Liver (tissue), 8 donors: ENCODE measurements at regions not wholly inside any gene's neighbourhood (a gene's known extent, or its start where the extent isn't known, plus 50 kb on each side); places are given as distances from the start of the nearest gene placed in this dataset.

Source experiments
- DNase-seq: peaks from one replicate; pipeline ENCODE4 v3.0.0-alpha.2; 2017; ENCODE audit warnings: low spot score
- H3K27ac ChIP-seq, 2 donors: one replicate each; pipeline ENCODE4 v1.7.0; 2013; ENCODE audit warnings: inconsistent platforms in 2 of 2, low read length in 2 of 2, control low read depth in 1 of 2, low read depth in 1 of 2, mild to moderate bottlenecking in 1 of 2
- H3K27me3 ChIP-seq, 4 donors: one replicate each; pipeline versions ENCODE4 v1.6.1 to v1.7.0; 2013; ENCODE audit warnings: low read length in 3 of 4, inconsistent platforms in 1 of 4, mild to moderate bottlenecking in 1 of 4, moderate library complexity in 1 of 4; ENCODE audit not compliant: control insufficient read depth in 4 of 4, insufficient read depth in 4 of 4
- H3K36me3 ChIP-seq, 4 donors: one replicate each; pipeline versions ENCODE4 v1.6.1 to v1.7.0; 2013; ENCODE audit warnings: low read length in 3 of 4, mild to moderate bottlenecking in 3 of 4, low read depth in 1 of 4, moderate library complexity in 1 of 4; ENCODE audit not compliant: control insufficient read depth in 4 of 4, insufficient read depth in 3 of 4
- H3K4me1 ChIP-seq, 4 donors: one replicate each; pipeline versions ENCODE4 v1.6.1 to v1.7.0; 2013; ENCODE audit warnings: low read length in 3 of 4, mild to moderate bottlenecking in 3 of 4, moderate library complexity in 1 of 4; ENCODE audit not compliant: control insufficient read depth in 4 of 4, insufficient read depth in 4 of 4
- H3K4me3 ChIP-seq, 3 donors: one replicate each; pipeline versions ENCODE4 v1.6.1 to v1.7.0; 2013; ENCODE audit warnings: low read length in 3 of 3, control low read depth in 1 of 3, low read depth in 1 of 3, mild to moderate bottlenecking in 1 of 3
- H3K9ac ChIP-seq, 2 donors: one replicate each; pipeline ENCODE4 v1.7.0; 2013; ENCODE audit warnings: low read length in 2 of 2, mild to moderate bottlenecking in 2 of 2, moderate library complexity in 2 of 2, control low read depth in 1 of 2, low read depth in 1 of 2
- H3K9me3 ChIP-seq, 4 donors: one replicate each; pipeline versions ENCODE4 v1.6.1 to v1.7.0; 2013; ENCODE audit warnings: low read length in 3 of 4; ENCODE audit not compliant: control insufficient read depth in 4 of 4
- EGR1 ChIP-seq, 2 donors: IDR thresholded peaks; 2 replicates each; pipeline ENCODE4 v1.6.1; 2016 to 2018; ENCODE audit warnings: antibody characterized with exemption in 2 of 2, low read depth in 2 of 2
- FOXA2 ChIP-seq: IDR thresholded peaks from 2 replicates; pipeline ENCODE4 v1.6.1; 2016; ENCODE audit warnings: antibody characterized with exemption
- GABPA ChIP-seq, 2 donors: IDR thresholded peaks in 1 of 2; conservative IDR thresholded peaks in 1 of 2; 2 replicates each; pipeline ENCODE4 v1.6.1; 2016; ENCODE audit warnings: antibody characterized with exemption in 2 of 2, mild to moderate bottlenecking in 1 of 2, moderate library complexity in 1 of 2
- HNF4A ChIP-seq, 2 donors: conservative IDR thresholded peaks; 2 replicates each; pipeline ENCODE4 v1.6.1; 2016; ENCODE audit warnings: antibody characterized with exemption in 2 of 2, mild to moderate bottlenecking in 2 of 2
- JUND ChIP-seq, 2 donors: IDR thresholded peaks; 2 replicates each; pipeline ENCODE4 v1.6.1; 2016; ENCODE audit warnings: antibody characterized with exemption in 2 of 2
- NR2F2 ChIP-seq: IDR thresholded peaks from 2 replicates; pipeline ENCODE4 v1.6.1; 2016; ENCODE audit warnings: antibody characterized with exemption
- RAD21 ChIP-seq, 2 donors: IDR thresholded peaks; 2 replicates each; pipeline ENCODE4 v1.6.1; 2016; ENCODE audit warnings: antibody characterized with exemption in 2 of 2, mild to moderate bottlenecking in 2 of 2
- RXRA ChIP-seq, 2 donors: IDR thresholded peaks; 2 replicates each; pipeline ENCODE4 v1.6.1; 2017 to 2018; ENCODE audit warnings: antibody characterized with exemption in 2 of 2, mild to moderate bottlenecking in 1 of 2
- SP1 ChIP-seq: IDR thresholded peaks from 2 replicates; pipeline ENCODE4 v1.6.1; 2018; ENCODE audit warnings: antibody characterized with exemption, mild to moderate bottlenecking
- TAF1 ChIP-seq: conservative IDR thresholded peaks from 2 replicates; pipeline ENCODE4 v1.6.1; 2016; ENCODE audit warnings: antibody characterized with exemption, mild to moderate bottlenecking
- YY1 ChIP-seq: IDR thresholded peaks from 2 replicates; pipeline ENCODE4 v1.6.1; 2016; ENCODE audit warnings: antibody characterized with exemption, mild to moderate bottlenecking
- WGBS: extraction: QIAGEN DNeasy Blood & Tissue Kit; methylation state at CpG from one replicate; pipeline ENCODE4 v1.1.7; 2013; 5-methylcytosine and 5-hydroxymethylcytosine counted together
- TF ChIP-seq, protein P1 (sequence below): IDR thresholded peaks from 2 replicates; pipeline ENCODE4 v1.6.1; 2016; ENCODE audit warnings: antibody characterized with exemption
- TF ChIP-seq, protein P2 (sequence below): IDR thresholded peaks from 2 replicates; pipeline ENCODE4 v1.6.1; 2016; ENCODE audit warnings: antibody characterized with exemption
- TF ChIP-seq, protein P3 (sequence below): fragments of 150-350 bp; IDR thresholded peaks from 2 replicates; pipeline ENCODE4 v1.5.1; 2017; ENCODE audit warnings: improper control_type of control experiment, low read depth, low read length; ENCODE audit not compliant: missing input control
- TF ChIP-seq, protein P4 (sequence below): IDR thresholded peaks from 2 replicates; pipeline ENCODE4 v1.6.1; 2016; ENCODE audit warnings: antibody characterized with exemption, mild to moderate bottlenecking
- donor health status: healthy.
- donor health status: healthy.
- donor health status: healthy.
- donor health status: healthy.
- donor health status: healthy.

DNA sequence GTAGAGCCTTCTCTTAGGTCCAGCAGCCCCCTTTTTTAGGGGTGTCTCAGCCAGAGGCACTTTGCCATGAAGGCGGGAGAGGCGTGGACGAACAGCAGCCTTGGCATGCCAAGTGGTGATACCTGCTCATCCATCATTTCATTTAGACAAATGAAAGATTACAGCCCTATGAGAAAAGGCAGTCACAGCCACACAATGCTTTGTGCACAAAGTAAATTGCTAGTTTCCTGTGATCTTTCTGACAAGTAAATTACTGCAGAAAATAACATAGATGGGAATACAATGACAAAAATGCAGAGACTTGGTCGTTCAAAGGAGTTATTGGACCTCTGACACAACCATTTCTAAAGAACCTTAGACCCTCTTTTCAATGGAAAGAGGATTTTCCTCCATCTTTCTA lies 94.9 kb downstream of the RND3 start:
- Histone ChIP-seq H3K4me3 (no peak overlapping the region), H3K9me3 (no peaks in the 10 kb centered on the region), H3K27ac (no peak overlapping the region), H3K27me3 (no peaks in the 10 kb centered on the region), H3K36me3 (no peaks in the 10 kb centered on the region), H3K4me1 (no peaks in the 10 kb centered on the region), H3K9ac (no peak overlapping the region)
- 74% methylated on average over 4 of the region's 4 CpGs for WGBS
- DNase-seq: no peak
- TF ChIP-seq, protein P1, sequence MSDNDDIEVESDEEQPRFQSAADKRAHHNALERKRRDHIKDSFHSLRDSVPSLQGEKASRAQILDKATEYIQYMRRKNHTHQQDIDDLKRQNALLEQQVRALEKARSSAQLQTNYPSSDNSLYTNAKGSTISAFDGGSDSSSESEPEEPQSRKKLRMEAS: no peak
- no peak for TF ChIP-seq YY1
- TF ChIP-seq SP1: no peak
- no peak for TF ChIP-seq HNF4A (conservative IDR thresholded peaks at IDR 0.05)
- TF ChIP-seq, protein P2, sequence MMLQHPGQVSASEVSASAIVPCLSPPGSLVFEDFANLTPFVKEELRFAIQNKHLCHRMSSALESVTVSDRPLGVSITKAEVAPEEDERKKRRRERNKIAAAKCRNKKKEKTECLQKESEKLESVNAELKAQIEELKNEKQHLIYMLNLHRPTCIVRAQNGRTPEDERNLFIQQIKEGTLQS: no peak
- no peak for TF ChIP-seq JUND (IDR thresholded peaks at IDR 0.05)
- TF ChIP-seq RXRA (IDR thresholded peaks at IDR 0.05): no peak
- no peak for TF ChIP-seq RAD21 (IDR thresholded peaks at IDR 0.05)
- no peak for TF ChIP-seq TAF1
- TF ChIP-seq GABPA (IDR thresholded peaks at IDR 0.05 in 1 of 2, conservative IDR thresholded peaks at IDR 0.05 in 1 of 2): no peak
- TF ChIP-seq, protein P3, sequence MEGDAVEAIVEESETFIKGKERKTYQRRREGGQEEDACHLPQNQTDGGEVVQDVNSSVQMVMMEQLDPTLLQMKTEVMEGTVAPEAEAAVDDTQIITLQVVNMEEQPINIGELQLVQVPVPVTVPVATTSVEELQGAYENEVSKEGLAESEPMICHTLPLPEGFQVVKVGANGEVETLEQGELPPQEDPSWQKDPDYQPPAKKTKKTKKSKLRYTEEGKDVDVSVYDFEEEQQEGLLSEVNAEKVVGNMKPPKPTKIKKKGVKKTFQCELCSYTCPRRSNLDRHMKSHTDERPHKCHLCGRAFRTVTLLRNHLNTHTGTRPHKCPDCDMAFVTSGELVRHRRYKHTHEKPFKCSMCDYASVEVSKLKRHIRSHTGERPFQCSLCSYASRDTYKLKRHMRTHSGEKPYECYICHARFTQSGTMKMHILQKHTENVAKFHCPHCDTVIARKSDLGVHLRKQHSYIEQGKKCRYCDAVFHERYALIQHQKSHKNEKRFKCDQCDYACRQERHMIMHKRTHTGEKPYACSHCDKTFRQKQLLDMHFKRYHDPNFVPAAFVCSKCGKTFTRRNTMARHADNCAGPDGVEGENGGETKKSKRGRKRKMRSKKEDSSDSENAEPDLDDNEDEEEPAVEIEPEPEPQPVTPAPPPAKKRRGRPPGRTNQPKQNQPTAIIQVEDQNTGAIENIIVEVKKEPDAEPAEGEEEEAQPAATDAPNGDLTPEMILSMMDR: no peak
- no peak for TF ChIP-seq NR2F2
- no peak for TF ChIP-seq FOXA2
- TF ChIP-seq, protein P4, sequence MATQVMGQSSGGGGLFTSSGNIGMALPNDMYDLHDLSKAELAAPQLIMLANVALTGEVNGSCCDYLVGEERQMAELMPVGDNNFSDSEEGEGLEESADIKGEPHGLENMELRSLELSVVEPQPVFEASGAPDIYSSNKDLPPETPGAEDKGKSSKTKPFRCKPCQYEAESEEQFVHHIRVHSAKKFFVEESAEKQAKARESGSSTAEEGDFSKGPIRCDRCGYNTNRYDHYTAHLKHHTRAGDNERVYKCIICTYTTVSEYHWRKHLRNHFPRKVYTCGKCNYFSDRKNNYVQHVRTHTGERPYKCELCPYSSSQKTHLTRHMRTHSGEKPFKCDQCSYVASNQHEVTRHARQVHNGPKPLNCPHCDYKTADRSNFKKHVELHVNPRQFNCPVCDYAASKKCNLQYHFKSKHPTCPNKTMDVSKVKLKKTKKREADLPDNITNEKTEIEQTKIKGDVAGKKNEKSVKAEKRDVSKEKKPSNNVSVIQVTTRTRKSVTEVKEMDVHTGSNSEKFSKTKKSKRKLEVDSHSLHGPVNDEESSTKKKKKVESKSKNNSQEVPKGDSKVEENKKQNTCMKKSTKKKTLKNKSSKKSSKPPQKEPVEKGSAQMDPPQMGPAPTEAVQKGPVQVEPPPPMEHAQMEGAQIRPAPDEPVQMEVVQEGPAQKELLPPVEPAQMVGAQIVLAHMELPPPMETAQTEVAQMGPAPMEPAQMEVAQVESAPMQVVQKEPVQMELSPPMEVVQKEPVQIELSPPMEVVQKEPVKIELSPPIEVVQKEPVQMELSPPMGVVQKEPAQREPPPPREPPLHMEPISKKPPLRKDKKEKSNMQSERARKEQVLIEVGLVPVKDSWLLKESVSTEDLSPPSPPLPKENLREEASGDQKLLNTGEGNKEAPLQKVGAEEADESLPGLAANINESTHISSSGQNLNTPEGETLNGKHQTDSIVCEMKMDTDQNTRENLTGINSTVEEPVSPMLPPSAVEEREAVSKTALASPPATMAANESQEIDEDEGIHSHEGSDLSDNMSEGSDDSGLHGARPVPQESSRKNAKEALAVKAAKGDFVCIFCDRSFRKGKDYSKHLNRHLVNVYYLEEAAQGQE: no peak
- no peak for TF ChIP-seq EGR1 (IDR thresholded peaks at IDR 0.05; ENCODE audit: low read depth in 2 of 2)

DNA sequence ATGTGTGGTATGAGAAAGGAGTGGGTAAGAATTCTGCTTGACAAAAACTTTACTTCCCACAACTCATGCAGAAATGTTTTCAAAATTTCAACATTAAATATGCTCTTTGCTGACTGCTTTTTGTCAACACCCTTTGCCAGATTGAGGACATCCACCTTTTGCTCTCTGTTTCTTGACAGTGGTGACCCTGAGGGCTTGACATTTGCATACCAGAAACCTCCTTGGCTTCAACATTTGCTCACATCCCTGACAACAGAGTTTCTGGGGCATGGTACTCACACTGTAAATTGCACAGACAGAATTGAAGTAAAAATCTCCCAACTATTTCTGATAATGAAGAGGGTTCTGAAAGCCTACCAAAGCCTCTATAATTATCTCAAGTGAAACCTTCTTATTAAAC lies 95.7 kb downstream of the RND3 start:
- Histone ChIP-seq H3K4me1 (no peaks in the 10 kb centered on the region), H3K27me3 (no peaks in the 10 kb centered on the region), H3K9me3 (no peaks in the 10 kb centered on the region), H3K27ac (no peak overlapping the region), H3K36me3 (no peaks in the 10 kb centered on the region), H3K4me3 (no peak overlapping the region), H3K9ac (no peak overlapping the region)
- TF ChIP-seq NR2F2 (peak; percentile 97), RXRA (IDR thresholded peaks at IDR 0.05) (peak; percentile 41 to 43), RAD21 (IDR thresholded peaks at IDR 0.05) (peak in 1 of 2 donors; percentile 11)
- TF ChIP-seq, protein P1: no peak
- DNase-seq: no peak
